ENCODE measurements at regions not wholly inside any gene's neighbourhood (a gene's known extent, or its start where the extent isn't known, plus 50 kb on each side); places are given as distances from the start of the nearest gene placed in this dataset.
"Not testable (repeated sequence)": the region's sequence is repeated elsewhere in the genome, so short reads cannot be mapped to it uniquely, and the experiment has no call there.

DNA sequence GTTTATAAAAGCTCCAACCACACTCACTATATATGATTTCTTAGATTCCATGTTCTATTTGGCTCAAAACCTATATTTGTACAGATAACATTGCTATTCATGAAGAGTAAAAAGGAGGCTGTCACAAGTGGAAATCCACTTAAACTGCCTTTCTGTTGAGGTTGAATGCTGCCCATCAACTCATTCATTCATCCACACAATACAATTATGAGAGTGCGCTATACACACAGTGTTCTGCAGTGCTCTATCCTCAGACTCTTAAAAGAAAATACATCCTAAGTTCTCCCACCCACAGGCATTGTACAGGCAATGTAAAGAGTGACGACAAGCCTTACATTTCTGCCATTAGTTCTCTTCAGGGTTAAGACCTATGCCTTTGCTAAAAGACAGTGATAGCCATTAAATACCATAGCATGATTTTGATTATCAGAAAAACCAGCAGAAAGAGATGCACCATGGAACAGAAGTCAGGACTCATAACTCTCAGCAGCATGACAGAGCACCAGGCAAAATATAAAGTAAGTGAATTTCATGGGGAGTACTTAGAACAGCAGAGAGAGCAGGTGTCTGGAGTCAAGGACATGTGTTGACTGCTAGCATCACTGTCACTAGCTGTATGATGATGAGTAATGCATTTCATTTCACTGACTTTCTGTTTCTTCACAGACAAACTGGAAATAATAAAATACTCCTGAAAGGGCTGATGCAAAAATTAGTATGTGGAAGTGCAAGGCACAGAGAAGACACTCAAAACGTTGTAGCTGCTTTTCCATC is 218.0 kb downstream of the RBM26 start:
- DNase-seq: no peak

- no peak for DNase-seq
Measured at GRCh38 chr13:79185580-79185979, 220.5 kb downstream of the RBM26 start.

DNA sequence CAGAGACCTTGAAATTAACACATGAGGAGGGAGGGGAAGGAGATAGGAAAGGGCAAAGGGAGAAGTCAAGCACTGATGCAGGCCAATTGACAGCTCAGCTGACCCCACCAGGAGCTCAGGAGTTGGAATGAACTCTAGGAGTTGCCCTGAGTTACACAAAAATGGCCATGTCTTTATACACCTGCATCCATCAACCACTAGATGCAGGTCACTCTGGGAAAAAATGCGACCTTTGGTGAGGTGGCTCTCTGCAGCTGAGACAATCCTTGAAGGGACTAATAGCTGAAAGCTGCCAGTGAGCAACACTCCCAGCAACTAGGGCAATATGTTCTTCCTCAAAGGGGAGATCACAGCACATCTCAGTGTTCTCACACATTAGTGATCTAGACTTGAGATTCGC is 222.8 kb downstream of the RBM26 start:
- DNase-seq: no peak

- not testable (repeated sequence) for DNase-seq
Measured at GRCh38 chr13:79173691-79174090, 232.4 kb downstream of the RBM26 start.

- not testable (repeated sequence) for DNase-seq
Measured at GRCh38 chr13:79172924-79173323, 233.1 kb downstream of the RBM26 start.

- no peak for DNase-seq
Measured at GRCh38 chr13:79171141-79172061, 234.7 kb downstream of the RBM26 start.

GRCh38 chr13:79160818-79161217 is 245.2 kb downstream of the RBM26 start:
- DNase-seq: no peak

DNA sequence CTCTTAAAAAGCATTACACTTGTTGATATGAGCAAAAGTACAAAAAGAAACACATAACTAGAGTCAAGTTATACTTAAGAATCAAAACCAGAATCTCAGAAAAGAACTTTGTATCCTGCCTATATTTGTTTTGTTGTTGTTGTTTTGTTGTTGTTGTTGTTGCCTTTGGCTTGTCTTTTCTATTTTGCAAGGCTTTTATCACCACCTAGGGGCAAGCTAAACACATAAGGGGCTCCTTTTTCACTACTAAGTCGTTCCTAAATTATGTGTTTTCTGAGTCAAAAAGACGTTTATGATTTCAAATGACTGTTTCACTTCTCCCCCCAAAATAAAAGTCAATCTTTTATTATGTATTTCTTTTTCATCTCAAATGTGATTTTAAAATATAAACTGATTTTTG is 250.2 kb downstream of the RBM26 start:
- no peak for DNase-seq

- no peak for DNase-seq
Measured at GRCh38 chr13:79149210-79149609, 256.8 kb downstream of the RBM26 start.

- DNase-seq: no peak
Measured at GRCh38 chr13:79141082-79141481, 265.0 kb downstream of the RBM26 start.

DNA sequence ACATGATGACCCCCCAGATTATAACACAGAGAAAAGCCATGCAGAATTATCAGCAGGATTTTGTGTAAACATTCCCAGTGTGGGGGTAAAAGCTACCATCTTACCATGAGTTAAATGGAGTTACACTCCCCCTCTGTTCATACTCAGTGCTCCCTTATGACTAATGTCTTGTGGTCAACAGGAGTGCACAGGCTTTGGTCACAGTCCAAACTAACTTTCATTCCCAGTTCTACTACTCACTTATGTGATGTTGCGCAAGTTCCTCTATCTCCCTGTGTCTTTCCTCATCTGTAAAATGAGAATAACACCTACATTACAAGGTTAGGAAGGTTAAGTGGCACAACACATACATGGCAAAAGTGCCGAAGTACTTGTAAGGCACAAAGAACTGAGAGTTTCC is 277.9 kb downstream of the RBM26 start:
- DNase-seq: peak in 1 of 2 experiments; percentile 50

DNA sequence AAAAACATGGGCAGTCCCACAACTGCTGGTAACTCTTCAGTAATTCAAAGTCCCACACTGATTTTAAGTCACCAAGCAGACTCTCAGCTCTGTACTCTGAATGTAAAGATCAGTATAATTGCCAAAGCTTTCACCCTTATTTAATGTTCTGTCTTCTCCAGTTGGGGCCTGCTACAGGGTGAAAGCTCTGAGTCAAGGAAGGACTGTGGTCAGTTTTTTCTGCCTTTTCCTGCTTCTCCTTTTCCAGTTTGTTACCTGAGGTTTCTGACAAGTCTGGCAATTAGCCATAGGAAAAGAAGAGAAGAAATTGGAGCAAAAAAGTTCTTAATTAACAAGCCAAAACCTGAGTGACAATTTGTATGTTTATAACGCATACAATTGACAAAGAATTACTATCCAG is 279.3 kb downstream of the RBM26 start:
- DNase-seq: no peak

- no peak for DNase-seq
Measured at GRCh38 chr13:79124183-79124582, 281.9 kb downstream of the RBM26 start.

DNA sequence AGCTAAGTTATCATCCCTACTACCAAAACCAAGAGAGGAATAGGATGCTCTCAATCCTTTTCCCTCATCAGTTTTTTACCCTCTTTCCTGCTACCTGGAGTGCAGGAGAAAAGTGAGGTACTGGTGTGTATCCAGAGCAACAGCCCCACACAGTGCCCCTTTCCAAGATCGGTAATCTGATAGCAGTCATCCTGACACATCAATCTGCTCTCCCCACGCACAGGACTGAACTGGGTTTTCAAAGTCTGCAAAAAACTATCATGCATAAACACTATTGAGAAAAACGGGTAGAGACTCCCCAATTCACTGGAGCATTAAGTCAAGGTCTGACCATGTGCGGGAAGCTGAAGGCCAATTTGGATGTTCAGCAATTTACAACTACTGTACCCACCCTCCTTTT is 284.8 kb downstream of the RBM26 start:
- no peak for DNase-seq

DNA sequence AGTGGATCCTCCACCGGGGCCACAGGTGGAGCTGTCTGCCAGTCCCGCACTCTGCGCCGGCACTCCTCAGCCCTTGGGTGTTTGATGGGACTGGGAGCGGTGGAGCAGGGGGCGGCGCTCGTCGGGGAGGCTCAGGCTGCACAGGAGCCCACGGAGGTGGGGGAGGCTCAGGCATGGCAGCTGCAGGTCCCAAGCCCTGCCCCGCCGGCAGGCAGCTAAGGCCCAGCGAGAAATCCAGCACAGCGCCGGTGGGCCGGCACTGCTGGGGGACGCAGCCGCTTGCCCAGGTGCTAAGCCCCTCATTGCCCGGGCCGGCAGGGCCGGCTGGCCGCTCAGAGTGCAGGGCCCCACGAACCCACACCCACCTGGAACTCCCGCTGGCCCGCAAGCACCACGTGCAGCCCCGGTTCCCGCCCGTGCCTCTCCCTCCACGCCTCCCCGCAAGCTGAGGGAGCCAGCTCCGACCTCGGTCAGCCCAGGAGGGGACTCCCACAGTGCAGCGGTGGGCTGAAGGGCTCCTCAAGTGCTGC is 286.4 kb downstream of the RBM26 start:
- DNase-seq: no peak

GRCh38 chr13:79112016-79112415 is 294.0 kb downstream of the RBM26 start:
- no peak for DNase-seq

GRCh38 chr13:79108914-79109643 is 297.0 kb downstream of the RBM26 start:
- DNase-seq: no peak

- no peak for DNase-seq
Measured at GRCh38 chr13:79098596-79098995, 307.5 kb downstream of the RBM26 start.

DNA sequence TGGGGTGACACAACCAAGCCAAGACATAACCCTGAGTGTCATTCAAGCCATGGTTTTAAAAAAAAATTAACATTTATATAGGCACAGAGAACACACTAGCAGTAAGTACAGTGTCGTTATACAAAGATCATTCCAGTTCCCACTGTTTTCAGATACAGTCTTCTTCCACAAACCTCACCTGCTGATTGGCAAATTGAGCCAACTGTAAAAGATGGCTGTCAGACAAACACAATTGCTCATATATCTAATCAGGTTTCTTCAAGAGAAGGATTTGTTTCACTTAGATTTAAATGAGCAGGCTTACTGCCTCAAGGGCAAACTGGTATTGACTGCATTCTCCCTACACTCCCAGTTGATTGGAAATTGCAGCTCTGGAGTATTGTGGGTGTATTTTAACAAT is 308.9 kb downstream of the RBM26 start:
- no peak for DNase-seq

GRCh38 chr13:79096099-79096498 is 310.0 kb downstream of the RBM26 start:
- no peak for DNase-seq

DNA sequence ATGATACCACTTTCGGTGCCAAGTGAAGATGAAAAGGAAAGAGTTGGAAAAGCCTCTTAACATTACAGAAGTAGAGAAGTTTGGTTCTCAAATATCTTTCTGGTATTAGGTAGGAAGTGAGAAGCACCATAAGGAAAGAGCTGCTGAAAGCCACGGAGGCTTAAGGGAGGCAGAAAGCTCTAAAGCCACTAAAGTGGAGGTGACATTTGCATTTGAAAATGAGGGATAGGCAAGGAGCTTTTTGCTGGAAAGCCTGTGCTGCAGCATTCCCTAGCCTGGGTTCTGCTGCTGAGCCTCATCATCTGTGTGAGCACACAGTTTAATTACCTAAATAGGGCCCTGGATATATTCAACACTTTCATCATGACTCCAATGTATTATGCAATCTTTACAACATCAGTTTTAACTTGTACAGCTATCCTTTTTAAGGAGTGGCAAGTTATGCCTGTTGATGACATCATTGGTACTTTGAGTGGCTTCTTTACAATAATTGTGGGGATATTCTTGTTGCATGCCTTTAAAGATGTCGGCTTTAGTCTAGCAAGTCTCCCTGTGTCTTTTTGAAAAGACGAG is 315.4 kb downstream of the RBM26 start:
- DNase-seq: no peak

DNA sequence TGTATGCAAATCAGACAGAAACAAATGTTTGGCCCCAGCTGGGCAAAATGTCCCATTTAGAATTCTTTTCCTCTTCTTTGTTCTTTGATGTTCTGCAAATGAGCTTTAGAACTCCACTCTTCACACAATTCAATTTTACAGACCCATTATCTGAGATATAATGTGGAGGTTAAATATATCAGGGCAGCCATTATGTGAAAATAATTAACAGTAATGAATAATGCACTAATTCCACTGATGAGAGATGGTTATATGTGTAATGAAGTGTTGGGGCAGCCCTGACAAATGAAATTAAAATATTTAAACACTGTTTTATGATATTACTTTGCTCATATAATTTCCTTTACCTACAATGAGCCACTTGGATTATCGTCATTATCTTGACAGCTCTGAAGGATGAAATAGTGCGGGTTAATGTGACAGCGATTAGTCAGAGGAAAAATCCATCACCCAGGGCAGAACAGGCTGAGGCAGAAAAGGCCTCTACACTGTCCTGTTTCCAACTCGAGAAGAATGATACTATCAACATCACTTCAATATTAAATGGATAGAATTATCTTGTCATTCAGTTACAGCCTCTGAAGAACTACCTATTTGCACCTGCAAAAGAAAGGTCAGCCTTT is 321.1 kb downstream of the RBM26 start:
- no peak for DNase-seq
